ENCODE measurements at regions not wholly inside any gene's neighbourhood (a gene's known extent, or its start where the extent isn't known, plus 50 kb on each side); places are given as distances from the start of the nearest gene placed in this dataset.

GRCh38 chr12:58253663-58254062, 312.3 kb downstream of the ATP23 start:
- no peaks in the 10 kb centered on the region for H3K27me3 ChIP-seq (ENCODE audit: insufficient read depth, low read length)
- intact Hi-C loops (cut with micrococcal nuclease), result no loop called here
- H2AFZ ChIP-seq (ENCODE audit: low read depth, low read length, poor library complexity, severe bottlenecking), result no peak overlapping the region
- H3K4me3 ChIP-seq (replicated peaks in 1 of 2; ENCODE audit: low read depth in 1 of 2, low read length in 2 of 2), result no peak overlapping the region
- no peaks in the 10 kb centered on the region for H3K9me3 ChIP-seq (ENCODE audit: control insufficient read depth in 1 of 2, insufficient read depth in 1 of 2, low read depth in 1 of 2, low read length in 2 of 2)
- H3K4me1 ChIP-seq (ENCODE audit: control insufficient read depth in 1 of 2, insufficient read depth in 2 of 2, low read length in 2 of 2), result no peaks in the 10 kb centered on the region
- POLR2A ChIA-PET, result no interaction called here
- no peak overlapping the region for H3K9ac ChIP-seq (ENCODE audit: low read length)
- TF ChIP-seq SIN3A (IDR thresholded peaks at IDR 0.05; ENCODE audit: low read depth), result no peak
- no peak for TF ChIP-seq EZH2 (IDR thresholded peaks at IDR 0.05)
- no peak for TF ChIP-seq YY1 (IDR thresholded peaks at IDR 0.05; ENCODE audit: extremely low read depth, insufficient replicate concordance, low read depth, low read length)
- TF ChIP-seq, protein P1, sequence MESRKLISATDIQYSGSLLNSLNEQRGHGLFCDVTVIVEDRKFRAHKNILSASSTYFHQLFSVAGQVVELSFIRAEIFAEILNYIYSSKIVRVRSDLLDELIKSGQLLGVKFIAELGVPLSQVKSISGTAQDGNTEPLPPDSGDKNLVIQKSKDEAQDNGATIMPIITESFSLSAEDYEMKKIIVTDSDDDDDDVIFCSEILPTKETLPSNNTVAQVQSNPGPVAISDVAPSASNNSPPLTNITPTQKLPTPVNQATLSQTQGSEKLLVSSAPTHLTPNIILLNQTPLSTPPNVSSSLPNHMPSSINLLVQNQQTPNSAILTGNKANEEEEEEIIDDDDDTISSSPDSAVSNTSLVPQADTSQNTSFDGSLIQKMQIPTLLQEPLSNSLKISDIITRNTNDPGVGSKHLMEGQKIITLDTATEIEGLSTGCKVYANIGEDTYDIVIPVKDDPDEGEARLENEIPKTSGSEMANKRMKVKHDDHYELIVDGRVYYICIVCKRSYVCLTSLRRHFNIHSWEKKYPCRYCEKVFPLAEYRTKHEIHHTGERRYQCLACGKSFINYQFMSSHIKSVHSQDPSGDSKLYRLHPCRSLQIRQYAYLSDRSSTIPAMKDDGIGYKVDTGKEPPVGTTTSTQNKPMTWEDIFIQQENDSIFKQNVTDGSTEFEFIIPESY (IDR thresholded peaks at IDR 0.05; ENCODE audit: extremely low read depth, insufficient replicate concordance, low read length), result no peak
- no peak for TF ChIP-seq EZH2phosphoT487 (IDR thresholded peaks at IDR 0.05; ENCODE audit: borderline replicate concordance)
- no peak for TF ChIP-seq CBX3 (IDR thresholded peaks at IDR 0.05; ENCODE audit: low read depth)
- TF ChIP-seq, protein P2, sequence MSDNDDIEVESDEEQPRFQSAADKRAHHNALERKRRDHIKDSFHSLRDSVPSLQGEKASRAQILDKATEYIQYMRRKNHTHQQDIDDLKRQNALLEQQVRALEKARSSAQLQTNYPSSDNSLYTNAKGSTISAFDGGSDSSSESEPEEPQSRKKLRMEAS (IDR thresholded peaks at IDR 0.05), result no peak
- no peak for TF ChIP-seq FOSL1 (IDR thresholded peaks at IDR 0.05; ENCODE audit: low read depth)
- TF ChIP-seq JUND (IDR thresholded peaks at IDR 0.05), result no peak
- no peak for TF ChIP-seq SP1 (IDR thresholded peaks at IDR 0.05; ENCODE audit: low read depth)
- TF ChIP-seq, protein P3, sequence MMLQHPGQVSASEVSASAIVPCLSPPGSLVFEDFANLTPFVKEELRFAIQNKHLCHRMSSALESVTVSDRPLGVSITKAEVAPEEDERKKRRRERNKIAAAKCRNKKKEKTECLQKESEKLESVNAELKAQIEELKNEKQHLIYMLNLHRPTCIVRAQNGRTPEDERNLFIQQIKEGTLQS (IDR thresholded peaks at IDR 0.05), result no peak
- TF ChIP-seq ZFX (IDR thresholded peaks at IDR 0.05), result no peak
- no peak for TF ChIP-seq ELF1 (IDR thresholded peaks at IDR 0.05; ENCODE audit: borderline replicate concordance, low read depth)
- no peak for TF ChIP-seq REST (IDR thresholded peaks at IDR 0.05; ENCODE audit: low read depth)
- TF ChIP-seq TCF7L2 (IDR thresholded peaks at IDR 0.05; ENCODE audit: borderline replicate concordance, extremely low read depth, insufficient read depth, insufficient read length), result no peak
- no peak for TF ChIP-seq EGR1 (IDR thresholded peaks at IDR 0.05; ENCODE audit: low read depth)
- no peak for TF ChIP-seq POLR2A (IDR thresholded peaks at IDR 0.05; ENCODE audit: borderline replicate concordance, extremely low read depth, insufficient read depth, insufficient read length)
- no peak for TF ChIP-seq ZNF274 (IDR thresholded peaks at IDR 0.05; ENCODE audit: low read depth, low read length)
- RAD21 ChIA-PET (ENCODE audit: low non-redundant PET in 1 of 2, low total read pairs in 2 of 2, uncharacterized antibody in 2 of 2, unreplicated experiment in 2 of 2), result no interaction called here
- no peak overlapping the region for H3K27ac ChIP-seq (ENCODE audit: low read depth, low read length)
- BruUV-seq (replicated peaks), result no TSS peak
- H3K9me2 ChIP-seq (ENCODE audit: insufficient read depth), result no peaks in the 10 kb centered on the region
- no peak overlapping the region for H3K4me2 ChIP-seq (ENCODE audit: low read length)
- DNase-seq (ENCODE audit: low read depth, low spot score) (no peak), ATAC-seq (no peak)
- H3K79me2 ChIP-seq (ENCODE audit: insufficient read depth, low read length), result no peaks in the 10 kb centered on the region
- H4K20me1 ChIP-seq (ENCODE audit: insufficient read depth), result no peaks in the 10 kb centered on the region
- H3K36me3 ChIP-seq (ENCODE audit: control insufficient read depth in 1 of 2, insufficient read depth in 2 of 2, low read length in 2 of 2), result no peaks in the 10 kb centered on the region
- CTCF ChIA-PET, result no interaction called here
